GM13977 (cell line): ENCODE measurements at regions not wholly inside any gene's neighbourhood (a gene's known extent, or its start where the extent isn't known, plus 50 kb on each side); places are given as distances from the start of the nearest gene placed in this dataset.

Experiments
- DNase-seq: peaks from one replicate; pipeline ENCODE4 v3.0.0; 2012; ENCODE audit warnings: low spot score
- CTCF ChIP-seq: IDR thresholded peaks from 2 replicates; pipeline ENCODE4 v1.5.1; 2012; ENCODE audit warnings: mild to moderate bottlenecking, control low read depth; ENCODE audit not compliant: insufficient read depth; ENCODE audit errors: extremely low read depth, missing control alignments
- in situ Hi-C: fragments of 300-500 bp; cut with MboI; formaldehyde crosslinking; loops from one replicate; pipeline ENCODE4 v1.12.0; 2022; ENCODE audit warnings: low sequenced_read_pairs, low pct_unique_long_range_greater_than_20kb, mixed read lengths, inconsistent platforms; ENCODE audit not compliant: unreplicated experiment

DNA sequence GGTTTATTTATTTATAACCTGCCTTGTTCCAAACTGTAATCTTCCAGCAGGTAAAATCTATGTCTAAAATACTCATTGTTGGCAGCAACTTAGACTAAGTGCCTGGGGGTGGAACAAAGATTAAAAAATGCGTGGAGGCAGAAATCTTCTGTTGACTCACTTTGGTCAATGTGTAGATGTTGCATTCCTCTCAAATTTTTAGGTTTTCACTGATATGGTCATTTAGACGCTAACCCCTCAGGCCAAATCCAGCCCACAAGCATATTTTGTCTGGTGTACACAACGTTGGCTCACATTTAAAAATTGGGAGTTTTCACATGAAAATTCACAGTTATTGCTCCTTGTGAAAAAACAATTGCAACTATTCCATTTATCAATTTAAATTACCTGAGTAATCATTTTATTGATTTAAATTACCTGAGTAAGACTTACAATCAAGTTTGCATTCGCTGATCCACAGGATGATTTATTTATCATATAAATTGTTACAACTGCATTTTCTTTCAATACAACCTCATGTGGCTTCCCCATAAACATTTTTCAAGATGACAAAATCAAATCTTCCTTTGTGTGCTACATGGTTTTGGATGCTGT is 564.2 kb downstream of the TSN start:
- no peak for DNase-seq
- TF ChIP-seq CTCF, result no peak
- in situ Hi-C loops, result no loop called here

DNA sequence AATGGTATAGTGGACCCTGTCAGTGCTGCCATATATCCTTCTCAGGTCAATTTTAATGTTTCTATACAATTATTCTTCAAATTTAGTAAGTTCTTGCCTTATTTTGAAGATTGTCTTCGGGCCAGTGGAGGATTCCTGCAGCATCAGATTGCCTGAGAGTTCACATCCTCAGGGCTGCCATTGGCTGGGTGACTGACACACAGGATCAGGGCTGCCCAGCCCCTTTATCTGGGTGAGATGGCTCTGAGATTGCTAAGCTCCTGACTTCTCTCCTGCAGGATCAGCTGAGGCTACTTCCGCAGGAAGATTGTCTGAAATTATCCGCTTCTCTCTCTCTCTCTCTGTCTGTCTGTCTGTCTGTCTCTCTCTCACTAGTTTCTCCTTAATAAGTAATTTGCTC is 567.4 kb downstream of the TSN start:
- in situ Hi-C loops, result no loop called here
- TF ChIP-seq CTCF, result no peak
- DNase-seq, result no peak

DNA sequence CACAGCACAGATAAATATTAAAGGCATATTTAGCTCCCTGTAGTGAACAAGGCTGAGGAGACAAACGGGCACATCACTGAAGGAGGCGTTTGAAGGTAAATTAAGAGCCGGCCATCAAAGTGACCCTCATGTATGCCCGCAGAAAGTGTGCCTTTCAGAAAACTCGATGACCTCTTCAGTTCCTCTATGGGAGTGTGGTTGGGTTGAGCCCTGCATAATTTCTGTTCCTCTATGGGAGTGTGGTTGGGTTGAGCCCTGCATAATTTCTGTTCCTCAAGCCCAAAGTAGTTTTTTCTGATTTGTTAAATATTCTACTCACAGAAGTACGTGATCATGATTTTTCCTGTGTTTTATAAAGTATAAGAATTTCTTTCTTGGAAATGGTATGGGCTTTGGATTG is 568.5 kb downstream of the TSN start:
- in situ Hi-C loops, result no loop called here
- no peak for TF ChIP-seq CTCF
- DNase-seq, result no peak

DNA sequence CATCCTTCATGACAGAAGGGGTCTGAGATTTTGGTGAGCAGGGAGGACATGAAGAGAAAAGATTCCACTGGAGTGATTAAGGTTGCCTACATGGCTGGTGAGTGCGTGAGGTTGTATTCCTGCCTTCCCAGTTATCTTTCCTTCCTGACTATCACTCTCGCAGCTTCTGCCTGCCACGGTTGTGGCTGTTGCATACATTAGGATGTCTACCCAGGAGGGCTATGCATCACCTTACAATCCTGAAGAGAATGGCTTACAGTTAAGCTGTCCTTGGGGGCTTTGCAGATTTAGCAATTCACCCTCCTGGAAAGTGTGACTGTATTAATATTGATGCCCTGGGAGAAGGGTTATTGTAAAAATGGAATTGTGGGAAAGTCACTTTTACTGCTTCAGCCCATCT is 571.0 kb downstream of the TSN start:
- no peak for TF ChIP-seq CTCF
- in situ Hi-C loops, result no loop called here
- DNase-seq, result no peak

- TF ChIP-seq CTCF, result no peak
- DNase-seq, result no peak
- in situ Hi-C loops, result no loop called here
Measured at GRCh38 chr2:122328816-122329215, 573.4 kb downstream of the TSN start.

GRCh38 chr2:122329278-122329677 is 573.8 kb downstream of the TSN start:
- TF ChIP-seq CTCF, result no peak
- no peak for DNase-seq
- in situ Hi-C loops, result no loop called here

- DNase-seq, result no peak
- in situ Hi-C loops, result no loop called here
- TF ChIP-seq CTCF, result no peak
Measured at GRCh38 chr2:122333932-122334331, 578.5 kb downstream of the TSN start.
